Hepatocyte (in vitro differentiated cells): ENCODE measurements at regions not wholly inside any gene's neighbourhood (a gene's known extent, or its start where the extent isn't known, plus 50 kb on each side); places are given as distances from the start of the nearest gene placed in this dataset.
"Not testable (repeated sequence)": the region's sequence is repeated elsewhere in the genome, so short reads cannot be mapped to it uniquely, and the experiment has no call there.

Experiments
- DNase-seq: peaks from one replicate; pipeline ENCODE4 v3.0.0-alpha.2; 2016; ENCODE audit warnings: low spot score
- H2AFZ ChIP-seq: fragments of 200-600 bp; sonication (generic); 2 replicates; pipeline ENCODE4 v1.6.0; 2016; ENCODE audit warnings: antibody characterized with exemption, mild to moderate bottlenecking
- H3K27ac ChIP-seq: fragments of 200-600 bp; sonication (generic); 2 replicates; pipeline ENCODE4 v1.5.1; 2016; ENCODE audit warnings: mild to moderate bottlenecking
- H3K27me3 ChIP-seq: fragments of 200-600 bp; sonication (generic); 2 replicates; pipeline ENCODE4 v1.6.1; 2016
- H3K36me3 ChIP-seq: fragments of 200-600 bp; sonication (generic); replicated peaks from 2 replicates; pipeline ENCODE4 v1.5.1; 2016; ENCODE audit warnings: low read depth; ENCODE audit not compliant: insufficient read depth
- H3K4me1 ChIP-seq: fragments of 200-600 bp; sonication (generic); 2 replicates; pipeline ENCODE4 v1.5.1; 2016; ENCODE audit warnings: mild to moderate bottlenecking, moderate library complexity; ENCODE audit not compliant: insufficient read depth
- H3K4me2 ChIP-seq: fragments of 200-600 bp; sonication (generic); 2 replicates; pipeline ENCODE4 v1.6.0; 2016
- H3K4me3 ChIP-seq: fragments of 200-600 bp; sonication (generic); 2 replicates; pipeline ENCODE4 v1.5.1; 2016; ENCODE audit warnings: mild to moderate bottlenecking
- H3K79me2 ChIP-seq: fragments of 200-600 bp; sonication (generic); 2 replicates; pipeline ENCODE4 v1.6.0; 2017; ENCODE audit warnings: mild to moderate bottlenecking
- H3K9me2 ChIP-seq: fragments of 200-600 bp; sonication (generic); replicated peaks from 2 replicates; pipeline ENCODE4 v1.6.0; 2017; ENCODE audit warnings: mild to moderate bottlenecking; ENCODE audit not compliant: insufficient read depth
- H3K9me3 ChIP-seq: fragments of 200-600 bp; sonication (generic); 2 replicates; pipeline ENCODE4 v1.5.1; 2016; ENCODE audit warnings: low read depth, mild to moderate bottlenecking
- H4K20me1 ChIP-seq: fragments of 200-600 bp; sonication (generic); 2 replicates; pipeline ENCODE4 v1.6.0; 2016; ENCODE audit warnings: mild to moderate bottlenecking; ENCODE audit not compliant: insufficient read depth, poor library complexity, severe bottlenecking
- EZH2 ChIP-seq: fragments of 200-600 bp; sonication (generic); IDR thresholded peaks from 2 replicates; pipeline ENCODE4 v1.6.1; 2016; ENCODE audit warnings: antibody characterized with exemption, mild to moderate bottlenecking, borderline replicate concordance
- EZH2phosphoT487 ChIP-seq: fragments of 200-600 bp; sonication (generic); IDR thresholded peaks from one replicate; pipeline ENCODE4 v1.6.1; 2018; ENCODE audit warnings: antibody characterized with exemption, mild to moderate bottlenecking, low read depth, moderate library complexity; ENCODE audit not compliant: unreplicated experiment, severe bottlenecking
- WGBS: methylation state at CpG from one replicate; pipeline ENCODE4 v1.1.6; 2016; ENCODE audit warnings: low lambda C conversion rate; ENCODE audit errors: missing lambda C conversion rate; 5-methylcytosine and 5-hydroxymethylcytosine counted together
- TF ChIP-seq, protein P1 (sequence below): fragments of 200-600 bp; sonication (generic); IDR thresholded peaks from 2 replicates; pipeline ENCODE4 v1.5.1; 2016; ENCODE audit warnings: antibody characterized with exemption, mild to moderate bottlenecking; ENCODE audit not compliant: poor library complexity

DNA sequence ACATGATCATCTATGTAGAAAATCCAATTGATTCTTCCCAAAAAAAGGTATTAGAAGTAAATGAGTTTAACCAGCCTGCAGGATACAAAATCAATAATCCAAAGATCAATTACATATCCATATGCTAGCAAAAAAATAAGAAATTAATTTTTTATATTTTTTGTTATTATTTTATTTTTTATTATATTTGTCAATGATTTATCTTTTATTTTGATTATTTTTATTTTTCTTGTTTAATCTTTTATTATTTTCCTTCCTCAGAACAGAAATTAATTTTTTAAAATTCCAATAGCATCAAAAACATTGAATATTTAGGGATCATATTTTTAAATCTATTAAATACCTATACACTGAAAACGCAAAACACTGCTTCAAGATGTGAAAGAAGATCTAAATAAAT, 331.2 kb downstream of the PLPP3 start:
- Histone ChIP-seq H3K4me1 (no peaks in the 10 kb centered on the region), H3K4me2 (no peak overlapping the region), H2AFZ (no peak overlapping the region), H3K27me3 (no peaks in the 10 kb centered on the region), H3K9me2 (no peaks in the 10 kb centered on the region), H3K36me3 (no peaks in the 10 kb centered on the region), H3K79me2 (no peaks in the 10 kb centered on the region), H3K9me3 (no peaks in the 10 kb centered on the region), H3K4me3 (no peak overlapping the region), H4K20me1 (no peaks in the 10 kb centered on the region), H3K27ac (no peak overlapping the region)
- TF ChIP-seq, protein P1, sequence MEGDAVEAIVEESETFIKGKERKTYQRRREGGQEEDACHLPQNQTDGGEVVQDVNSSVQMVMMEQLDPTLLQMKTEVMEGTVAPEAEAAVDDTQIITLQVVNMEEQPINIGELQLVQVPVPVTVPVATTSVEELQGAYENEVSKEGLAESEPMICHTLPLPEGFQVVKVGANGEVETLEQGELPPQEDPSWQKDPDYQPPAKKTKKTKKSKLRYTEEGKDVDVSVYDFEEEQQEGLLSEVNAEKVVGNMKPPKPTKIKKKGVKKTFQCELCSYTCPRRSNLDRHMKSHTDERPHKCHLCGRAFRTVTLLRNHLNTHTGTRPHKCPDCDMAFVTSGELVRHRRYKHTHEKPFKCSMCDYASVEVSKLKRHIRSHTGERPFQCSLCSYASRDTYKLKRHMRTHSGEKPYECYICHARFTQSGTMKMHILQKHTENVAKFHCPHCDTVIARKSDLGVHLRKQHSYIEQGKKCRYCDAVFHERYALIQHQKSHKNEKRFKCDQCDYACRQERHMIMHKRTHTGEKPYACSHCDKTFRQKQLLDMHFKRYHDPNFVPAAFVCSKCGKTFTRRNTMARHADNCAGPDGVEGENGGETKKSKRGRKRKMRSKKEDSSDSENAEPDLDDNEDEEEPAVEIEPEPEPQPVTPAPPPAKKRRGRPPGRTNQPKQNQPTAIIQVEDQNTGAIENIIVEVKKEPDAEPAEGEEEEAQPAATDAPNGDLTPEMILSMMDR = no peak
- no peak for TF ChIP-seq EZH2phosphoT487
- TF ChIP-seq EZH2 = no peak
- WGBS = 96% methylated on average over 1 of the region's 1 CpG
- no peak for DNase-seq

DNA sequence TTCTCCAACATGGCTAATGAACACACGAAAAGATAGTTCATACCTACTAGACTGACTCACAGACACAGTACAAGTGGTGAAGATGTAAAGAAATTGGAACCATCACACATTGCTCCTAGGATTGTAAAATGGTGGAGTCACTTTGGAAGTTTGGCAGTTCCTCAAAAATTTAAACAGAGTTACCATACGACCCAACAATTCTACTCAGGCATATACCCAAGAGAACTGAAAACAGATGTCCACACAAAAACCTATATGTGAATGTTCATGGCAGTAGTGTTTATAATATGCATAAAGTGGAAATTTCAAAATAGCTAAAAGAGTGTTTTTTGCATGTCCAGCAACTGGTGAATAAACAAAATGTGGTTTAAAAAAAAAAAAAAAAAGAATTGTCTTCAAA, 332.6 kb downstream of the PLPP3 start:
- WGBS = 93% methylated on average over 2 of the region's 2 CpGs
- not testable (repeated sequence) for H3K9me3 ChIP-seq, H4K20me1 ChIP-seq, H3K4me1 ChIP-seq, H3K4me2 ChIP-seq, H3K36me3 ChIP-seq, H3K27ac ChIP-seq, H3K27me3 ChIP-seq, H3K79me2 ChIP-seq, H3K4me3 ChIP-seq, H2AFZ ChIP-seq, DNase-seq, H3K9me2 ChIP-seq

DNA sequence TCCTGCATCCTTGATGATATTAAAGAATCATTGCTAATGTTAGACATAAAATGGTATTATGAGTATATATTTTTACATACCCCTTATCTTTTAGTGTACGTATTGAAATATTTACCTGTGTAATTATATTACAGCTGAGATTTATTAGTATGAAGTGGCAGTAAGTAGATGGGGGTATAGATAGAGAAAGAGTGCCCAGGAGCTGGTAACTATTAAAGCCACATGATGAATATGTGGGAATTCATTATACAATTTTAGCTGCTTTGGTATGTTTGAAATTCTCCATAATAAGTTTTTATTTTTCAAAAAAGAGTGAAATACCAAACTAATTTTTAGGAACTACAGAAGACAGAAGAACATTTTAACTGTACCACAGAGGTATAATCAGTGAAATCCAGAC, 339.0 kb downstream of the PLPP3 start:
- 52% methylated on average over 1 of the region's 1 CpG for WGBS
- no peak overlapping the region for H3K27ac ChIP-seq

GRCh38 chr1:56237491-56238064, 341.8 kb downstream of the PLPP3 start:
- H3K9me2 ChIP-seq = no peaks in the 10 kb centered on the region
- H3K27me3 ChIP-seq = no peaks in the 10 kb centered on the region
- no peak for DNase-seq
- TF ChIP-seq EZH2phosphoT487 (no peak), EZH2 (no peak)
- TF ChIP-seq, protein P1 = no peak
- no peaks in the 10 kb centered on the region for H3K79me2 ChIP-seq
- no peak overlapping the region for H3K4me2 ChIP-seq
- WGBS = 97% methylated on average over 4 of the region's 4 CpGs
- no peaks in the 10 kb centered on the region for H4K20me1 ChIP-seq
- H2AFZ ChIP-seq = no peak overlapping the region
- H3K4me1 ChIP-seq = no peaks in the 10 kb centered on the region
- no peaks in the 10 kb centered on the region for H3K36me3 ChIP-seq
- H3K9me3 ChIP-seq = no peaks in the 10 kb centered on the region
- no peak overlapping the region for H3K4me3 ChIP-seq
- H3K27ac ChIP-seq = no peak overlapping the region

More for the DNA sequence above, 339.0 kb downstream of the PLPP3 start:
- H3K9me2 ChIP-seq = no peaks in the 10 kb centered on the region
- no peaks in the 10 kb centered on the region for H3K79me2 ChIP-seq
- no peaks in the 10 kb centered on the region for H3K27me3 ChIP-seq
- H3K4me2 ChIP-seq = no peak overlapping the region
- H4K20me1 ChIP-seq = no peaks in the 10 kb centered on the region
- DNase-seq = no peak
- TF ChIP-seq, protein P1 = no peak
- TF ChIP-seq EZH2 (no peak), EZH2phosphoT487 (no peak)
- no peak overlapping the region for H2AFZ ChIP-seq
- H3K9me3 ChIP-seq = no peaks in the 10 kb centered on the region
- no peaks in the 10 kb centered on the region for H3K36me3 ChIP-seq
- no peaks in the 10 kb centered on the region for H3K4me1 ChIP-seq
- H3K4me3 ChIP-seq = no peak overlapping the region
